ENCODE measurements at regions not wholly inside any gene's neighbourhood (a gene's known extent, or its start where the extent isn't known, plus 50 kb on each side); places are given as distances from the start of the nearest gene placed in this dataset.

DNA sequence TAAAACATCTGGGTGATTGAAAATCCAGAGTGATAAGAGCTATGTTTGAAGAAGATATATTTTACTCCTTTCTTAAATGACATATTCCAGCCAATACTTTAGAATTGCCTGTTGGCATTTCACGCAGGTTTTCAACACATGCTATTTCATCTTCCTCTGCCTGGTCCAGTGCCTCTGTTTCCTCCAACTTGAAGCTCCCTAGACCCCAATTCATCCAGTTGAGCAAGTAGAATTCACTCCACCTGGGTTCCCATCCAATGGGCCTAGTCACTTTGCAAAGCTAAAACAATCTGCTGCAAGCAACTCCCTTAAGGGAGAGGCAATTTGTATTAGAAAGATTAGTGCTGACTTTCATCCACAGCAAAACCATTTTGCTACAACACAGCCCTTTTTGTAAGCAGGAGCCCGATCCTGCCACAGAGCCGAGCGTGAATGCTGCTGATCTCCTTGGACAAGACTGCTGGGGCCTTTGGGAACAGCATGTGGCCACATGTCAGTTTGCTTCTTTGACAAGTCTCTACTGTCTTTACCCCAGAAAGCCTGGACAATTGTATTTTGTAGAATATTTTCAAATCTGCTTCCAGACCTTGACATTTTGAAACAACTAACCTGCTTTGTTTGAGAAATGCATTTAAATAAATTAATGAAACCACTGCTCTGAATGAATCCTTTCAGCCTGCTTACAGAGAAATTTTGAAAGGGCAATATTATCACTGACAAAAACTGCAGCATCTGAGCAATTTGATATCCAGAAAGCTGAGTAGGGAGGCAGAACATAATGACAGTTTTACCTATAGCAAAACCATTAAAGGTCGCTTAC, 259.1 kb downstream of the TDRD15 start:
- H3K4me3 ChIP-seq (ENCODE audit: low read length) = no peak overlapping the region
- DNase-seq (ENCODE audit: low read depth) = no peak
- no peak for TF ChIP-seq CTCF (conservative IDR thresholded peaks at IDR 0.05; ENCODE audit: low read depth, low read length)

GRCh38 chr2:21386666-21387065, 262.9 kb downstream of the TDRD15 start:
- TF ChIP-seq CTCF (conservative IDR thresholded peaks at IDR 0.05; ENCODE audit: low read depth, low read length) = no peak
- no peak for DNase-seq (ENCODE audit: low read depth)

GRCh38 chr2:21392649-21393048, 268.9 kb downstream of the TDRD15 start:
- H3K4me3 ChIP-seq (ENCODE audit: low read length) = no peak overlapping the region
- DNase-seq (ENCODE audit: low read depth) = no peak
- TF ChIP-seq CTCF (conservative IDR thresholded peaks at IDR 0.05; ENCODE audit: low read depth, low read length) = no peak

More at GRCh38 chr2:21386666-21387065, 262.9 kb downstream of the TDRD15 start:
- H3K4me3 ChIP-seq (ENCODE audit: low read length) = no peak overlapping the region

GRCh38 chr2:21393173-21393572, 269.4 kb downstream of the TDRD15 start:
- no peak for TF ChIP-seq CTCF (conservative IDR thresholded peaks at IDR 0.05; ENCODE audit: low read depth, low read length)

DNA sequence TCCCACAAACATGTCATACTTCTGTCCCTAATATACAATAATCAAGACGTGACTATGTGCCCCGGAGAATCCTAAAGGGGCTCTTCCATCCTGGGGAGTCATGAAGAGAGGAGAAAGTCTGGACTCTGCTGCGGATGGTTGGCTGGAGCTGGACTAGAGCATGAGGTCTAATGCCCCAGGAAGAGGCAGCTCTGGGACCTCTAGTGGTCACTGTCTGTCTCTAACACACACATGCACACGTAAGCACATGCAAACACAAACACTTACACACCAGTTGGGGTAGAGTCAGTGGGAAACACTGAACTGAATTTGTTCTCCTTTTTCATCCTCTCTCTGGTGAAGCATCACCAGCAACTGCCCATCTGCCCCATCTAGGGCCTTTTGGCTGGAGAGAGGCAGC, 271.6 kb downstream of the TDRD15 start:
- peak; percentile 32 for TF ChIP-seq CTCF (conservative IDR thresholded peaks at IDR 0.05; ENCODE audit: low read depth, low read length)
- H3K4me3 ChIP-seq (ENCODE audit: low read length) = no peak overlapping the region
- DNase-seq (ENCODE audit: low read depth) = no peak

More at GRCh38 chr2:21393173-21393572, 269.4 kb downstream of the TDRD15 start:
- no peak overlapping the region for H3K4me3 ChIP-seq (ENCODE audit: low read length)
- DNase-seq (ENCODE audit: low read depth) = no peak

- H3K4me3 ChIP-seq (ENCODE audit: low read length) = no peak overlapping the region
- DNase-seq (ENCODE audit: low read depth) = no peak
- no peak for TF ChIP-seq CTCF (conservative IDR thresholded peaks at IDR 0.05; ENCODE audit: low read depth, low read length)
Observed at GRCh38 chr2:21396252-21396651, 272.5 kb downstream of the TDRD15 start.

Measured in retinal pigment epithelial cell (primary cell).